GM12878 (cell line): ENCODE measurements at regions not wholly inside any gene's neighbourhood (a gene's known extent, or its start where the extent isn't known, plus 50 kb on each side); places are given as distances from the start of the nearest gene placed in this dataset.

Source experiments
- ATAC-seq: fragments of 200-7000 bp; cut with Tn5 transposase; 3 replicates; pipeline ENCODE4 v1.9.1; 2020; ENCODE audit warnings: mild to moderate bottlenecking, moderate library complexity
- BruUV-seq: library from RNA; stranded (reverse); fragments of 400-500 nt; replicated peaks from 2 replicates; lab custom pipeline; 2021; lab: Mats Ljungman, UMichigan
- CTCF ChIA-PET: fragments of 300-600 bp; sonication (Branson Sonifier 250); formaldehyde crosslinking; extraction: SDS; loops from one replicate; lab custom pipeline; 2021; ENCODE audit warnings: inconsistent platforms; lab: Yijun Ruan, JAX
- POLR2A ChIA-PET: fragments of 350-600 bp; formaldehyde crosslinking; extraction: SDS; loops from one replicate; lab custom pipeline; 2021; ENCODE audit warnings: inconsistent platforms; lab: Charles Lee
- RAD21 ChIA-PET: fragments of 300-600 bp; sonication (Branson Sonifier 250); formaldehyde crosslinking; loops from one replicate; lab custom pipeline; 2023; ENCODE audit warnings: antibody characterized with exemption; ENCODE audit not compliant: unreplicated experiment; lab: Charles Lee
- SMC1A ChIA-PET: fragments of 300-600 bp; sonication (Branson Sonifier 250); formaldehyde crosslinking; loops from one replicate; lab custom pipeline; 2023; ENCODE audit not compliant: unreplicated experiment, uncharacterized antibody; lab: Charles Lee
- DNase-seq: peaks from one replicate; pipeline ENCODE4 v3.0.0-alpha.2; 2011; ENCODE audit warnings: low read depth, low spot score
- FAIRE-seq: peaks from 3 replicates; lab custom pipeline; 2011; peaks lifted over from hg19 to GRCh38; lab: Jason Lieb, UNC
- H2AFZ ChIP-seq: 2 replicates; pipeline ENCODE4 v1.6.0; 2011; ENCODE audit warnings: low read depth, low read length, control low read depth; ENCODE audit not compliant: control insufficient read depth
- H3K27ac ChIP-seq: 2 replicates; pipeline ENCODE4 v1.5.1; 2011; ENCODE audit warnings: control low read depth; ENCODE audit not compliant: control insufficient read depth, insufficient read depth
- H3K27me3 ChIP-seq, 2 experiments: replicated peaks in 1 of 2; 2 replicates each; pipeline versions ENCODE4 v1.6.0 to v1.6.1; 2011; ENCODE audit warnings: low read length in 1 of 2; ENCODE audit not compliant: control insufficient read depth in 2 of 2, insufficient read depth in 2 of 2
- H3K36me3 ChIP-seq, 2 experiments: 2 replicates each; pipeline ENCODE4 v1.5.1; 2011; ENCODE audit warnings: low read length in 1 of 2; ENCODE audit not compliant: control insufficient read depth in 2 of 2, insufficient read depth in 2 of 2
- H3K4me1 ChIP-seq: 2 replicates; pipeline ENCODE4 v1.6.1; 2011; ENCODE audit warnings: mild to moderate bottlenecking, low read length, moderate library complexity, mixed read lengths; ENCODE audit not compliant: control insufficient read depth, insufficient read depth
- H3K4me2 ChIP-seq: 2 replicates; pipeline ENCODE4 v1.6.0; 2011; ENCODE audit warnings: control low read depth; ENCODE audit not compliant: control insufficient read depth, insufficient read depth
- H3K4me3 ChIP-seq: fragments of 200-600 bp; sonication (generic); 2 replicates; pipeline ENCODE4 v1.5.1; 2016
- H3K79me2 ChIP-seq: 2 replicates; pipeline ENCODE4 v1.6.0; 2011; ENCODE audit warnings: low read length; ENCODE audit not compliant: control insufficient read depth, insufficient read depth
- H3K9ac ChIP-seq: 2 replicates; pipeline ENCODE4 v1.8.0; 2011; ENCODE audit warnings: low read length, control low read depth, mixed read lengths; ENCODE audit not compliant: control insufficient read depth, insufficient read depth
- H3K9me3 ChIP-seq: replicated peaks from 3 replicates; pipeline ENCODE4 v1.5.1; 2011; ENCODE audit warnings: mild to moderate bottlenecking, low read length; ENCODE audit not compliant: control insufficient read depth, insufficient read depth
- H4K20me1 ChIP-seq: 2 replicates; pipeline ENCODE4 v1.6.0; 2011; ENCODE audit not compliant: control insufficient read depth, insufficient read depth
- EED ChIP-seq: sonication (generic); IDR thresholded peaks from 2 replicates; pipeline ENCODE4 v1.6.1; 2016; ENCODE audit warnings: antibody characterized with exemption, low read depth
- ETV6 ChIP-seq, 2 experiments: fragments of 450-650 bp in 1 of 2; IDR thresholded peaks in 1 of 2; conservative IDR thresholded peaks in 1 of 2; 2 replicates each; pipeline ENCODE4 v1.6.1; 2014; ENCODE audit warnings: antibody characterized with exemption in 1 of 2, borderline replicate concordance in 1 of 2, low read depth in 1 of 2, mild to moderate bottlenecking in 1 of 2, moderate library complexity in 1 of 2
- GABPA ChIP-seq: IDR thresholded peaks from 2 replicates; pipeline ENCODE4 v1.6.1; 2014; ENCODE audit warnings: antibody characterized with exemption, low read depth, mild to moderate bottlenecking, inconsistent platforms
- KDM1A ChIP-seq: fragments of 200-600 bp; sonication (generic); IDR thresholded peaks from 2 replicates; pipeline ENCODE4 v1.6.1; 2016; ENCODE audit warnings: borderline replicate concordance
- MXI1 ChIP-seq: fragments of 150-350 bp; IDR thresholded peaks from 2 replicates; pipeline ENCODE4 v1.6.1; 2011; ENCODE audit warnings: low read depth, mild to moderate bottlenecking, inconsistent platforms, low read length, improper control_type of control experiment
- NBN ChIP-seq: fragments of 450-650 bp; IDR thresholded peaks from 2 replicates; pipeline ENCODE4 v1.6.1; 2016
- NFIC ChIP-seq: IDR thresholded peaks from 2 replicates; pipeline ENCODE4 v1.6.1; 2012; ENCODE audit warnings: low read depth, mild to moderate bottlenecking, inconsistent platforms, low read length, moderate library complexity
- ZBTB40 ChIP-seq: fragments of 450-650 bp; IDR thresholded peaks from 2 replicates; pipeline ENCODE4 v1.6.1; 2016; ENCODE audit warnings: mild to moderate bottlenecking, moderate library complexity, borderline replicate concordance
- WGBS: methylation state at CpG from one replicate; pipeline ENCODE4 v1.1.6; 2016; ENCODE audit warnings: low lambda C conversion rate; ENCODE audit not compliant: insufficient replicate concordance, insufficient coverage; ENCODE audit errors: missing lambda C conversion rate; 5-methylcytosine and 5-hydroxymethylcytosine counted together
- in situ Hi-C: fragments of 300-500 bp; cut with MboI; formaldehyde crosslinking; loops from 9 replicates; pipeline ENCODE4 v1.14.3; 2018; ENCODE audit warnings: mixed read lengths
- intact Hi-C: fragments of 100-400 bp; cut with micrococcal nuclease; formaldehyde crosslinking; loops from one replicate; pipeline ENCODE4 v1.14.2; 2022; ENCODE audit not compliant: unreplicated experiment
- TF ChIP-seq, protein P1 (sequence below): fragments of 450-650 bp; IDR thresholded peaks from 2 replicates; pipeline ENCODE4 v1.6.1; 2017; ENCODE audit warnings: antibody characterized with exemption, mild to moderate bottlenecking, moderate library complexity
- TF ChIP-seq, protein P2 (sequence below): fragments of 450-650 bp; IDR thresholded peaks from 2 replicates; pipeline ENCODE4 v1.6.1; 2017; ENCODE audit warnings: low read depth, mild to moderate bottlenecking, moderate library complexity

GRCh38 chr2:177068967-177069366 lies 143.6 kb upstream of the HNRNPA3 start (continued):
- no peak for TF ChIP-seq ZBTB40
- TF ChIP-seq GABPA, result no peak

- ChIA-PET RAD21 (interaction anchor here (1.0 kb wide), 1 partner anchor 27 kb away, joined by 3 read pairs; no protein-coding TSS in a partner anchor), CTCF (interaction anchor here (0.6 to 1.6 kb wide), 3 partner anchors 15 to 197 kb away, joined by 3 to 6 read pairs (median 5); no protein-coding TSS in a partner anchor), SMC1A (interaction anchor here (0.6 to 1.4 kb wide), 6 partner anchors 13 to 650 kb away, joined by 3 to 6 read pairs (median 3); no protein-coding TSS in a partner anchor), POLR2A (no interaction called here)
- DNase-seq (no peak), FAIRE-seq (no peak), ATAC-seq (no peak)
- Histone ChIP-seq H4K20me1 (no peaks in the 10 kb centered on the region), H3K36me3 (no peaks in the 10 kb centered on the region), H3K4me3 (no peak overlapping the region), H3K27me3 (no peaks in the 10 kb centered on the region), H3K4me2 (no peak overlapping the region), H3K27ac (no peak overlapping the region), H3K79me2 (no peaks in the 10 kb centered on the region), H3K9ac (no peak overlapping the region), H3K4me1 (no peaks in the 10 kb centered on the region), H3K9me3 (no peaks in the 10 kb centered on the region), H2AFZ (no peak overlapping the region)
- intact Hi-C loops (no loop called here), in situ Hi-C loops (no loop called here)
- TF ChIP-seq, protein P1, sequence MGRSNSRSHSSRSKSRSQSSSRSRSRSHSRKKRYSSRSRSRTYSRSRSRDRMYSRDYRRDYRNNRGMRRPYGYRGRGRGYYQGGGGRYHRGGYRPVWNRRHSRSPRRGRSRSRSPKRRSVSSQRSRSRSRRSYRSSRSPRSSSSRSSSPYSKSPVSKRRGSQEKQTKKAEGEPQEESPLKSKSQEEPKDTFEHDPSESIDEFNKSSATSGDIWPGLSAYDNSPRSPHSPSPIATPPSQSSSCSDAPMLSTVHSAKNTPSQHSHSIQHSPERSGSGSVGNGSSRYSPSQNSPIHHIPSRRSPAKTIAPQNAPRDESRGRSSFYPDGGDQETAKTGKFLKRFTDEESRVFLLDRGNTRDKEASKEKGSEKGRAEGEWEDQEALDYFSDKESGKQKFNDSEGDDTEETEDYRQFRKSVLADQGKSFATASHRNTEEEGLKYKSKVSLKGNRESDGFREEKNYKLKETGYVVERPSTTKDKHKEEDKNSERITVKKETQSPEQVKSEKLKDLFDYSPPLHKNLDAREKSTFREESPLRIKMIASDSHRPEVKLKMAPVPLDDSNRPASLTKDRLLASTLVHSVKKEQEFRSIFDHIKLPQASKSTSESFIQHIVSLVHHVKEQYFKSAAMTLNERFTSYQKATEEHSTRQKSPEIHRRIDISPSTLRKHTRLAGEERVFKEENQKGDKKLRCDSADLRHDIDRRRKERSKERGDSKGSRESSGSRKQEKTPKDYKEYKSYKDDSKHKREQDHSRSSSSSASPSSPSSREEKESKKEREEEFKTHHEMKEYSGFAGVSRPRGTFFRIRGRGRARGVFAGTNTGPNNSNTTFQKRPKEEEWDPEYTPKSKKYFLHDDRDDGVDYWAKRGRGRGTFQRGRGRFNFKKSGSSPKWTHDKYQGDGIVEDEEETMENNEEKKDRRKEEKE, result no peak
- TF ChIP-seq MXI1 (no peak), ETV6 (conservative IDR thresholded peaks at IDR 0.05 in 1 of 2, IDR thresholded peaks at IDR 0.05 in 1 of 2; ENCODE audit: borderline replicate concordance in 1 of 2, low read depth in 1 of 2) (no peak), NFIC (no peak), NBN (no peak), EED (no peak), KDM1A (no peak)
- TF ChIP-seq, protein P2, sequence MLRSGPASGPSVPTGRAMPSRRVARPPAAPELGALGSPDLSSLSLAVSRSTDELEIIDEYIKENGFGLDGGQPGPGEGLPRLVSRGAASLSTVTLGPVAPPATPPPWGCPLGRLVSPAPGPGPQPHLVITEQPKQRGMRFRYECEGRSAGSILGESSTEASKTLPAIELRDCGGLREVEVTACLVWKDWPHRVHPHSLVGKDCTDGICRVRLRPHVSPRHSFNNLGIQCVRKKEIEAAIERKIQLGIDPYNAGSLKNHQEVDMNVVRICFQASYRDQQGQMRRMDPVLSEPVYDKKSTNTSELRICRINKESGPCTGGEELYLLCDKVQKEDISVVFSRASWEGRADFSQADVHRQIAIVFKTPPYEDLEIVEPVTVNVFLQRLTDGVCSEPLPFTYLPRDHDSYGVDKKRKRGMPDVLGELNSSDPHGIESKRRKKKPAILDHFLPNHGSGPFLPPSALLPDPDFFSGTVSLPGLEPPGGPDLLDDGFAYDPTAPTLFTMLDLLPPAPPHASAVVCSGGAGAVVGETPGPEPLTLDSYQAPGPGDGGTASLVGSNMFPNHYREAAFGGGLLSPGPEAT, result no peak
- BruUV-seq, result no TSS peak
- WGBS, result 58% methylated on average over 2 of the region's 2 CpGs
These were observed 140.5 kb upstream of the HNRNPA3 start for GRCh38 chr2:177072090-177072489.
